PC-3 (cell line): ENCODE measurements at regions not wholly inside any gene's neighbourhood (a gene's known extent, or its start where the extent isn't known, plus 50 kb on each side); places are given as distances from the start of the nearest gene placed in this dataset.

Source experiments
- CTCF ChIP-seq: fragments of 300-600 bp; sonication (generic); conservative IDR thresholded peaks from 2 replicates; pipeline ENCODE4 v1.5.1; 2017; ENCODE audit warnings: antibody characterized with exemption, low read depth, mild to moderate bottlenecking, low read length
- EZH2 ChIP-seq: fragments of 300-600 bp; sonication (generic); IDR thresholded peaks from one replicate; pipeline ENCODE4 v1.6.1; 2017; ENCODE audit warnings: antibody characterized with exemption, mild to moderate bottlenecking, low read length; ENCODE audit not compliant: unreplicated experiment
- EZH2phosphoT487 ChIP-seq: fragments of 300-600 bp; sonication (generic); IDR thresholded peaks from 2 replicates; pipeline ENCODE4 v1.6.1; 2018; ENCODE audit warnings: mild to moderate bottlenecking, antibody characterized with exemption, low read length, borderline replicate concordance

GRCh38 chr12:28121433-28121832 lies 68.8 kb upstream of the CCDC91 start:
- TF ChIP-seq CTCF (no peak), EZH2phosphoT487 (no peak), EZH2 (no peak)
